ENCODE measurements at regions not wholly inside any gene's neighbourhood (a gene's known extent, or its start where the extent isn't known, plus 50 kb on each side); places are given as distances from the start of the nearest gene placed in this dataset.
A peak's percentile ranks its signal among the peaks of the same experiment; 100 is the strongest.

- H3K27me3 ChIP-seq (replicated peaks in 2 of 5; ENCODE audit: control insufficient read depth in 4 of 5, insufficient read depth in 5 of 5, low read length in 4 of 5), result peaks cover 0 to 6% (median 3%) of the 10 kb centered on the region in 5 experiments
- CTCF ChIA-PET, result no interaction called here
- no peaks in the 10 kb centered on the region for H3K4me1 ChIP-seq (ENCODE audit: control extremely low read depth in 1 of 4, control insufficient read depth in 4 of 4, insufficient read depth in 4 of 4, low read length in 3 of 4)
- POLR2A ChIA-PET, result no interaction called here
- H3K9me3 ChIP-seq (ENCODE audit: control extremely low read depth in 1 of 5, control insufficient read depth in 4 of 5, insufficient read depth in 2 of 5, low read depth in 1 of 5, low read length in 4 of 5), result no peaks in the 10 kb centered on the region
- H3K36me3 ChIP-seq (ENCODE audit: control insufficient read depth in 4 of 4, insufficient read depth in 4 of 4, low read length in 3 of 4), result no peaks in the 10 kb centered on the region
- H3K27ac ChIP-seq (ENCODE audit: insufficient read depth in 1 of 2, low read depth in 1 of 2, low read length in 2 of 2, poor library complexity in 1 of 2, severe bottlenecking in 2 of 2), result no peak overlapping the region
- H3K4me3 ChIP-seq (ENCODE audit: control insufficient read depth in 1 of 7, extremely low read depth in 1 of 7, insufficient read depth in 4 of 7, low read depth in 2 of 7, low read length in 6 of 7), result no peak overlapping the region
- DNase-seq, result no peak
Observed at GRCh38 chr11:11211888-11212287, 141.2 kb downstream of the CSNK2A3 start.

- 98% methylated on average over 6 of the region's 7 CpGs for WGBS (ENCODE audit: insufficient coverage)
- no peak overlapping the region for H3K4me3 ChIP-seq (ENCODE audit: control insufficient read depth in 1 of 7, extremely low read depth in 1 of 7, insufficient read depth in 4 of 7, low read depth in 2 of 7, low read length in 6 of 7)
- H3K4me1 ChIP-seq (ENCODE audit: control extremely low read depth in 1 of 4, control insufficient read depth in 4 of 4, insufficient read depth in 4 of 4, low read length in 3 of 4), result no peaks in the 10 kb centered on the region
- CTCF ChIA-PET, result no interaction called here
- H3K36me3 ChIP-seq (ENCODE audit: control insufficient read depth in 4 of 4, insufficient read depth in 4 of 4, low read length in 3 of 4), result no peaks in the 10 kb centered on the region
- H3K9me3 ChIP-seq (ENCODE audit: control extremely low read depth in 1 of 5, control insufficient read depth in 4 of 5, insufficient read depth in 2 of 5, low read depth in 1 of 5, low read length in 4 of 5), result no peaks in the 10 kb centered on the region
- POLR2A ChIA-PET, result no interaction called here
- H3K27ac ChIP-seq (ENCODE audit: insufficient read depth in 1 of 2, low read depth in 1 of 2, low read length in 2 of 2, poor library complexity in 1 of 2, severe bottlenecking in 2 of 2), result no peak overlapping the region
- H3K27me3 ChIP-seq (replicated peaks in 2 of 5; ENCODE audit: control insufficient read depth in 4 of 5, insufficient read depth in 5 of 5, low read length in 4 of 5), result peaks cover 0 to 8% (median 4%) of the 10 kb centered on the region in 5 experiments
- DNase-seq, result no peak
Observed at GRCh38 chr11:11211186-11211585, 141.9 kb downstream of the CSNK2A3 start.

GRCh38 chr11:11210446-11210845, 142.6 kb downstream of the CSNK2A3 start:
- DNase-seq, result no peak
- WGBS (ENCODE audit: insufficient coverage), result 96% methylated on average over 2 of the region's 3 CpGs
- Histone ChIP-seq H3K27me3 (replicated peaks in 2 of 5; ENCODE audit: control insufficient read depth in 4 of 5, insufficient read depth in 5 of 5, low read length in 4 of 5) (peaks cover 0 to 10% (median 3%) of the 10 kb centered on the region in 5 experiments), H3K4me3 (ENCODE audit: control insufficient read depth in 1 of 7, extremely low read depth in 1 of 7, insufficient read depth in 4 of 7, low read depth in 2 of 7, low read length in 6 of 7) (no peak overlapping the region), H3K36me3 (ENCODE audit: control insufficient read depth in 4 of 4, insufficient read depth in 4 of 4, low read length in 3 of 4) (no peaks in the 10 kb centered on the region), H3K9me3 (ENCODE audit: control extremely low read depth in 1 of 5, control insufficient read depth in 4 of 5, insufficient read depth in 2 of 5, low read depth in 1 of 5, low read length in 4 of 5) (no peaks in the 10 kb centered on the region), H3K27ac (ENCODE audit: insufficient read depth in 1 of 2, low read depth in 1 of 2, low read length in 2 of 2, poor library complexity in 1 of 2, severe bottlenecking in 2 of 2) (no peak overlapping the region), H3K4me1 (ENCODE audit: control extremely low read depth in 1 of 4, control insufficient read depth in 4 of 4, insufficient read depth in 4 of 4, low read length in 3 of 4) (no peaks in the 10 kb centered on the region)
- POLR2A ChIA-PET, result interaction anchor here (0.7 kb wide), 1 partner anchor 32 kb away, joined by 3 read pairs; no protein-coding TSS in a partner anchor
- CTCF ChIA-PET, result no interaction called here

GRCh38 chr11:11209967-11210366, 143.1 kb downstream of the CSNK2A3 start:
- no peaks in the 10 kb centered on the region for H3K9me3 ChIP-seq (ENCODE audit: control extremely low read depth in 1 of 5, control insufficient read depth in 4 of 5, insufficient read depth in 2 of 5, low read depth in 1 of 5, low read length in 4 of 5)
- no peaks in the 10 kb centered on the region for H3K36me3 ChIP-seq (ENCODE audit: control insufficient read depth in 4 of 4, insufficient read depth in 4 of 4, low read length in 3 of 4)
- no peak overlapping the region for H3K27ac ChIP-seq (ENCODE audit: insufficient read depth in 1 of 2, low read depth in 1 of 2, low read length in 2 of 2, poor library complexity in 1 of 2, severe bottlenecking in 2 of 2)
- H3K27me3 ChIP-seq (replicated peaks in 2 of 5; ENCODE audit: control insufficient read depth in 4 of 5, insufficient read depth in 5 of 5, low read length in 4 of 5), result peaks cover 0 to 11% (median 0%) of the 10 kb centered on the region in 5 experiments
- no peak overlapping the region for H3K4me3 ChIP-seq (ENCODE audit: control insufficient read depth in 1 of 7, extremely low read depth in 1 of 7, insufficient read depth in 4 of 7, low read depth in 2 of 7, low read length in 6 of 7)
- POLR2A ChIA-PET, result interaction anchor here (0.7 kb wide), 1 partner anchor 32 kb away, joined by 3 read pairs; no protein-coding TSS in a partner anchor
- WGBS (ENCODE audit: insufficient coverage), result 100% methylated on average over 1 of the region's 2 CpGs
- no peak for DNase-seq
- CTCF ChIA-PET, result no interaction called here
- no peaks in the 10 kb centered on the region for H3K4me1 ChIP-seq (ENCODE audit: control extremely low read depth in 1 of 4, control insufficient read depth in 4 of 4, insufficient read depth in 4 of 4, low read length in 3 of 4)

- Histone ChIP-seq H3K27ac (ENCODE audit: insufficient read depth in 1 of 2, low read depth in 1 of 2, low read length in 2 of 2, poor library complexity in 1 of 2, severe bottlenecking in 2 of 2) (no peak overlapping the region), H3K9me3 (ENCODE audit: control extremely low read depth in 1 of 5, control insufficient read depth in 4 of 5, insufficient read depth in 2 of 5, low read depth in 1 of 5, low read length in 4 of 5) (no peaks in the 10 kb centered on the region), H3K4me3 (ENCODE audit: control insufficient read depth in 1 of 7, extremely low read depth in 1 of 7, insufficient read depth in 4 of 7, low read depth in 2 of 7, low read length in 6 of 7) (no peak overlapping the region), H3K4me1 (ENCODE audit: control extremely low read depth in 1 of 4, control insufficient read depth in 4 of 4, insufficient read depth in 4 of 4, low read length in 3 of 4) (no peaks in the 10 kb centered on the region), H3K36me3 (ENCODE audit: control insufficient read depth in 4 of 4, insufficient read depth in 4 of 4, low read length in 3 of 4) (no peaks in the 10 kb centered on the region), H3K27me3 (replicated peaks in 2 of 5; ENCODE audit: control insufficient read depth in 4 of 5, insufficient read depth in 5 of 5, low read length in 4 of 5) (peaks cover 0 to 16% (median 0%) of the 10 kb centered on the region in 5 experiments)
- ChIA-PET CTCF (no interaction called here), POLR2A (no interaction called here)
- 96% methylated on average over 4 of the region's 4 CpGs for WGBS (ENCODE audit: insufficient coverage)
- DNase-seq, result no peak
Observed at GRCh38 chr11:11208994-11209393, 144.1 kb downstream of the CSNK2A3 start.

- Histone ChIP-seq H3K36me3 (ENCODE audit: control insufficient read depth in 4 of 4, insufficient read depth in 4 of 4, low read length in 3 of 4) (no peaks in the 10 kb centered on the region), H3K27ac (ENCODE audit: insufficient read depth in 1 of 2, low read depth in 1 of 2, low read length in 2 of 2, poor library complexity in 1 of 2, severe bottlenecking in 2 of 2) (no peak overlapping the region), H3K4me1 (ENCODE audit: control extremely low read depth in 1 of 4, control insufficient read depth in 4 of 4, insufficient read depth in 4 of 4, low read length in 3 of 4) (no peaks in the 10 kb centered on the region), H3K9me3 (ENCODE audit: control extremely low read depth in 1 of 5, control insufficient read depth in 4 of 5, insufficient read depth in 2 of 5, low read depth in 1 of 5, low read length in 4 of 5) (peaks cover 0 to 11% (median 3%) of the 10 kb centered on the region in 5 experiments), H3K27me3 (replicated peaks in 2 of 5; ENCODE audit: control insufficient read depth in 4 of 5, insufficient read depth in 5 of 5, low read length in 4 of 5) (peaks cover 0 to 16% (median 0%) of the 10 kb centered on the region in 5 experiments), H3K4me3 (ENCODE audit: control insufficient read depth in 1 of 7, extremely low read depth in 1 of 7, insufficient read depth in 4 of 7, low read depth in 2 of 7, low read length in 6 of 7) (no peak overlapping the region)
- POLR2A ChIA-PET, result interaction anchor here (0.6 kb wide), 1 partner anchor 517 kb away, joined by 3 read pairs; no protein-coding TSS in a partner anchor
- DNase-seq, result peak in 1 of 3 donors; percentile 5
- 92% methylated on average over 2 of the region's 3 CpGs for WGBS (ENCODE audit: insufficient coverage)
- CTCF ChIA-PET, result no interaction called here
Observed at GRCh38 chr11:11207428-11207827, 145.6 kb downstream of the CSNK2A3 start.

GRCh38 chr11:11206484-11206883, 146.6 kb downstream of the CSNK2A3 start:
- no peak overlapping the region for H3K27ac ChIP-seq (ENCODE audit: insufficient read depth in 1 of 2, low read depth in 1 of 2, low read length in 2 of 2, poor library complexity in 1 of 2, severe bottlenecking in 2 of 2)
- H3K4me1 ChIP-seq (ENCODE audit: control extremely low read depth in 1 of 4, control insufficient read depth in 4 of 4, insufficient read depth in 4 of 4, low read length in 3 of 4), result no peaks in the 10 kb centered on the region
- ChIA-PET CTCF (no interaction called here), POLR2A (no interaction called here)
- 100% methylated on average over 4 of the region's 7 CpGs for WGBS (ENCODE audit: insufficient coverage)
- no peaks in the 10 kb centered on the region for H3K36me3 ChIP-seq (ENCODE audit: control insufficient read depth in 4 of 4, insufficient read depth in 4 of 4, low read length in 3 of 4)
- H3K4me3 ChIP-seq (ENCODE audit: control insufficient read depth in 1 of 7, extremely low read depth in 1 of 7, insufficient read depth in 4 of 7, low read depth in 2 of 7, low read length in 6 of 7), result no peak overlapping the region
- H3K9me3 ChIP-seq (ENCODE audit: control extremely low read depth in 1 of 5, control insufficient read depth in 4 of 5, insufficient read depth in 2 of 5, low read depth in 1 of 5, low read length in 4 of 5), result peaks cover 0 to 13% (median 4%) of the 10 kb centered on the region in 5 experiments
- no peak for DNase-seq
- H3K27me3 ChIP-seq (replicated peaks in 2 of 5; ENCODE audit: control insufficient read depth in 4 of 5, insufficient read depth in 5 of 5, low read length in 4 of 5), result peaks cover 0 to 16% (median 0%) of the 10 kb centered on the region in 5 experiments

All from common myeloid progenitor, CD34-positive (primary cell).